GM12892 (cell line): ENCODE measurements at regions not wholly inside any gene's neighbourhood (a gene's known extent, or its start where the extent isn't known, plus 50 kb on each side); places are given as distances from the start of the nearest gene placed in this dataset.

Experiments used
- DNase-seq: peaks from one replicate; pipeline ENCODE4 v3.0.0; 2011; ENCODE audit not compliant: insufficient read length
- FAIRE-seq: peaks from 2 replicates; lab custom pipeline; 2011; peaks lifted over from hg19 to GRCh38; lab: Jason Lieb, UNC
- POLR2A ChIP-seq: IDR thresholded peaks from 2 replicates; pipeline ENCODE4 v1.6.1; 2011; ENCODE audit warnings: low read depth, low read length, control low read depth
- POLR2AphosphoS5 ChIP-seq: IDR thresholded peaks from 2 replicates; pipeline ENCODE4 v1.6.1; 2011; ENCODE audit warnings: low read depth, low read length, control low read depth
- TAF1 ChIP-seq: IDR thresholded peaks from 2 replicates; pipeline ENCODE4 v1.6.1; 2011; ENCODE audit warnings: low read depth, mild to moderate bottlenecking, control low read depth, low read length, borderline replicate concordance

- no peak for FAIRE-seq
- no peak for DNase-seq
- TF ChIP-seq TAF1 (no peak), POLR2AphosphoS5 (no peak), POLR2A (no peak)
Measured at GRCh38 chr1:59105548-59106507, 191.1 kb upstream of the FGGY start.

DNA sequence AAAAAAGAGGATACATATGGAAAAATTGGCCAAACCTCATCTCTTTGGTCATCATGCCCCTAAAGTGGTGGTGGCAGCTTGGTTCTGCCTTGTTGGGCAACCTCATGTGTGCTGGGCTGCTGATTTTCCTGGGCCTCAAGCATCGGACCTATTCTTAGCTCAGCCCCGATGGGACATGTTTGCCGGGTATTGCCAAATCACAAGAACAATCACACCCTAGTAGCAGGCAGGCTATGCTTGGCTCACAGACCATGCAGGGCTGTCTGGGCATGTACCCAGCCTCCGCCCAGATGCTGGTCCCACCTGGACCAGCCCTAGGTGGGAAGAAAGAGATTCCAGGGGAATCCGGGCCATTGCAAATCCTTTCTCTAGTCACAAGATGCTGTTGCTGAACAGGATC lies 189.4 kb upstream of the FGGY start:
- FAIRE-seq (no peak), DNase-seq (no peak)
- TF ChIP-seq POLR2AphosphoS5 (no peak), POLR2A (no peak), TAF1 (no peak)

- FAIRE-seq (no peak), DNase-seq (no peak)
- TF ChIP-seq POLR2AphosphoS5, result no peak
- TF ChIP-seq POLR2A, result no peak
- no peak for TF ChIP-seq TAF1
Measured at GRCh38 chr1:59107916-59108315, 189.0 kb upstream of the FGGY start.

DNA sequence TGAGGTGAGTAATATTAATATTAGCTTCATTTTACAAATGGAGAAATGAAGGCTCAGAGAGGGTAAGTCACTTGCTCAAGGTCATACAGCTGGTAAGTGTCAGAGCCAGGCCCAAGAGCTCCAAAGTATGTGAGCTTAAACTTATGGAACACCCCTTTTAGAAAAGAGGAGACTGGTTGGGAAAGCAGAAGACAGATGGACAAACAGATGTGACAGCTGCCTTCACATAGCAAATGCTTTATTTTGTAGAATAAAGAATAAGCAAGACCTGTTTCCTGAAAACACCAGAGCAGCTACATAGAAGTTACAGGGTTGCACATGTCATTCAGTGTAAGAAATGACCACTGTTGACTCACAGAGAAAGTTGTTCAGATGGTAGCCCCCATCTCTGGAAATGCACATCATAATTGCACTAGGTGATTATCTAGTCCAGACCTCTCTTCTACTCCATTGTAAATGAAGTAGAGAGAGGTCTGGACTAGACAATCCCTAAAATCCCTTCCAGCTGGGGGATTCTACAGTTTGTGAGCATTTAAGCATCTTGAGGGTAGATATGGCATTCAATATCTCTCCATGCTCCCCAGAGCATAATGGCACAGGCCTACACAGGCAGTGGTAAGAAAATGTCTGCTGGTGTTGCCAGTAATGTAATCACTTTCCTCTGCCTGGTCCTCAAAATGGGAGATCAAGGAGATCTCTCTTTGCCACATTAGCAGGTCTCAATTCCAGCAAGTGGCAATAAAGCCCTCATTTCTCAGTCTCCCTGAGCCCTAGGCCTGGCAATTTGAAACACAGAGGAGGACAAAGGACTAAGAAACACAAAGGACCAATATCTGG lies 188.2 kb upstream of the FGGY start:
- DNase-seq, result no peak

GRCh38 chr1:59110271-59110670 lies 186.6 kb upstream of the FGGY start:
- FAIRE-seq (no peak), DNase-seq (no peak)
- TF ChIP-seq TAF1 (no peak), POLR2AphosphoS5 (no peak), POLR2A (no peak)

More for the DNA sequence above, 188.2 kb upstream of the FGGY start:
- no peak for FAIRE-seq
- no peak for TF ChIP-seq POLR2A
- TF ChIP-seq TAF1, result no peak
- TF ChIP-seq POLR2AphosphoS5, result no peak

- FAIRE-seq, result no peak
- TF ChIP-seq TAF1 (no peak), POLR2A (no peak), POLR2AphosphoS5 (no peak)
- DNase-seq, result no peak
Measured at GRCh38 chr1:59113876-59114457, 182.9 kb upstream of the FGGY start.

DNA sequence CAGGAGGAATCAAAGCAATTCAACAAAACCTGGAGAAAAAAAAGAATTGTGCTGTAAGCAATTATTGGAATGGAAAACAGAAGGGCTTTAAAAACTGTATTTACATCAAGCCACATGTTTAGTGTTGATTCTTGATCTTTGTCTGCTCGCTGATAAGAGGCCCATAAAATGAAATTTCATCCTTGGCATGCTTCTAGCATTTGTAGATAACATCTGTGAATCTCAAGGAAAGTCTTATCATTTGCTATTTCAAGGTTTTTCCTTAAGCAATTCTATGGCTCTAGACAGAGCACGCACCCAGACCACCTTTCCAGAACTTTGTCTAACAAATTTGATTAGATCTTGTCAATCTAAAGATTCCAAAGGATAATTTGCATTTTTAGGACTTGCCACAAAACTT lies 181.0 kb upstream of the FGGY start:
- DNase-seq (no peak), FAIRE-seq (no peak)
- TF ChIP-seq POLR2A (no peak), POLR2AphosphoS5 (no peak), TAF1 (no peak)

GRCh38 chr1:59116920-59117542 lies 179.9 kb upstream of the FGGY start:
- FAIRE-seq, result no peak
- TF ChIP-seq POLR2A, result no peak
- TF ChIP-seq TAF1, result no peak
- no peak for TF ChIP-seq POLR2AphosphoS5
- DNase-seq, result no peak

GRCh38 chr1:59122527-59122926 lies 174.4 kb upstream of the FGGY start:
- no peak for TF ChIP-seq POLR2AphosphoS5
- no peak for TF ChIP-seq POLR2A
- TF ChIP-seq TAF1, result no peak
- no peak for DNase-seq
- no peak for FAIRE-seq

GRCh38 chr1:59123081-59123681 lies 173.7 kb upstream of the FGGY start:
- TF ChIP-seq TAF1, result no peak
- no peak for TF ChIP-seq POLR2AphosphoS5
- TF ChIP-seq POLR2A, result no peak
- no peak for FAIRE-seq
- no peak for DNase-seq

- FAIRE-seq (no peak), DNase-seq (no peak)
Measured at GRCh38 chr1:59124166-59124565, 172.7 kb upstream of the FGGY start.

More at GRCh38 chr1:59124166-59124565, 172.7 kb upstream of the FGGY start:
- no peak for TF ChIP-seq POLR2A
- TF ChIP-seq TAF1, result no peak
- TF ChIP-seq POLR2AphosphoS5, result no peak
